ENCODE measurements at regions not wholly inside any gene's neighbourhood (a gene's known extent, or its start where the extent isn't known, plus 50 kb on each side); places are given as distances from the start of the nearest gene placed in this dataset.

- Histone ChIP-seq H3K4me3 (no peak overlapping the region), H3K36me3 (no peaks in the 10 kb centered on the region), H3K9me3 (replicated peaks) (no peaks in the 10 kb centered on the region), H3K27me3 (ENCODE audit: low read depth) (no peaks in the 10 kb centered on the region), H3K4me1 (no peaks in the 10 kb centered on the region), H3K27ac (replicated peaks) (no peak overlapping the region)
- intact Hi-C loops (cut with micrococcal nuclease) = no loop called here
- no peak for DNase-seq
- TF ChIP-seq, protein P1, sequence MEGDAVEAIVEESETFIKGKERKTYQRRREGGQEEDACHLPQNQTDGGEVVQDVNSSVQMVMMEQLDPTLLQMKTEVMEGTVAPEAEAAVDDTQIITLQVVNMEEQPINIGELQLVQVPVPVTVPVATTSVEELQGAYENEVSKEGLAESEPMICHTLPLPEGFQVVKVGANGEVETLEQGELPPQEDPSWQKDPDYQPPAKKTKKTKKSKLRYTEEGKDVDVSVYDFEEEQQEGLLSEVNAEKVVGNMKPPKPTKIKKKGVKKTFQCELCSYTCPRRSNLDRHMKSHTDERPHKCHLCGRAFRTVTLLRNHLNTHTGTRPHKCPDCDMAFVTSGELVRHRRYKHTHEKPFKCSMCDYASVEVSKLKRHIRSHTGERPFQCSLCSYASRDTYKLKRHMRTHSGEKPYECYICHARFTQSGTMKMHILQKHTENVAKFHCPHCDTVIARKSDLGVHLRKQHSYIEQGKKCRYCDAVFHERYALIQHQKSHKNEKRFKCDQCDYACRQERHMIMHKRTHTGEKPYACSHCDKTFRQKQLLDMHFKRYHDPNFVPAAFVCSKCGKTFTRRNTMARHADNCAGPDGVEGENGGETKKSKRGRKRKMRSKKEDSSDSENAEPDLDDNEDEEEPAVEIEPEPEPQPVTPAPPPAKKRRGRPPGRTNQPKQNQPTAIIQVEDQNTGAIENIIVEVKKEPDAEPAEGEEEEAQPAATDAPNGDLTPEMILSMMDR (IDR thresholded peaks at IDR 0.05; ENCODE audit: borderline replicate concordance) = no peak
These were observed 921.9 kb upstream of the EYS start for GRCh38 chr6:66628917-66629316.

DNA sequence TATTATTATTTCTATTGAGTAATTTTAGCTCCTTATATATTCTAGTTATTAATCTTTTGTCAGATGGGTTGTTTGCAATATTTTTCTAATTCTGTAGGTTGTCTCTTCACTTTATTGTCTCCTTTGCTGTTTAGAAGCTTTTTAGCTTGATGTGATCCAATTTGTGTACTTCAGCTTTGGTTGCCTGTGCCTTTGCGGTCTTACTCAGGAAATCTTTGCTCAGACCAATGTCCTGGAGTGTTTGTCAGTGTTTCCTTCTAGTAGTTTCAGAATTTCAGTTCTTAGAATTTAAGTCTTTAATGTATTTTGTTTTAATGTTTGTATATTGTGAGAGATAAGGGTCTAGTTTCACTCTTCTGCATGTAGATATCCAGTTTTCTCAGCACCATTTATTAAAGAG is 916.0 kb upstream of the EYS start:
- DNase-seq = no peak
- H3K27ac ChIP-seq (replicated peaks) = no peak overlapping the region
- no peaks in the 10 kb centered on the region for H3K36me3 ChIP-seq
- H3K9me3 ChIP-seq (replicated peaks) = peaks cover 10% of the 10 kb centered on the region
- no peak overlapping the region for H3K4me3 ChIP-seq
- intact Hi-C loops (cut with micrococcal nuclease) = no loop called here
- TF ChIP-seq, protein P1 (IDR thresholded peaks at IDR 0.05; ENCODE audit: borderline replicate concordance) = no peak
- no peaks in the 10 kb centered on the region for H3K4me1 ChIP-seq
- no peaks in the 10 kb centered on the region for H3K27me3 ChIP-seq (ENCODE audit: low read depth)

GRCh38 chr6:66605971-66606370 is 898.9 kb upstream of the EYS start:
- intact Hi-C loops (cut with micrococcal nuclease) = no loop called here
- DNase-seq = no peak
- H3K9me3 ChIP-seq (replicated peaks) = peaks cover 12% of the 10 kb centered on the region
- no peaks in the 10 kb centered on the region for H3K4me1 ChIP-seq
- H3K27me3 ChIP-seq (ENCODE audit: low read depth) = no peaks in the 10 kb centered on the region
- no peak overlapping the region for H3K4me3 ChIP-seq
- no peaks in the 10 kb centered on the region for H3K36me3 ChIP-seq
- H3K27ac ChIP-seq (replicated peaks) = no peak overlapping the region
- TF ChIP-seq, protein P1 (IDR thresholded peaks at IDR 0.05; ENCODE audit: borderline replicate concordance) = no peak

GRCh38 chr6:66605011-66605410 is 898.0 kb upstream of the EYS start:
- intact Hi-C loops (cut with micrococcal nuclease) = no loop called here
- peaks cover 9% of the 10 kb centered on the region for H3K9me3 ChIP-seq (replicated peaks)
- H3K36me3 ChIP-seq = no peaks in the 10 kb centered on the region
- DNase-seq = no peak
- no peaks in the 10 kb centered on the region for H3K4me1 ChIP-seq
- no peaks in the 10 kb centered on the region for H3K27me3 ChIP-seq (ENCODE audit: low read depth)
- TF ChIP-seq, protein P1 (IDR thresholded peaks at IDR 0.05; ENCODE audit: borderline replicate concordance) = no peak
- H3K27ac ChIP-seq (replicated peaks) = no peak overlapping the region
- no peak overlapping the region for H3K4me3 ChIP-seq

- TF ChIP-seq, protein P1 (IDR thresholded peaks at IDR 0.05; ENCODE audit: borderline replicate concordance) = no peak
- intact Hi-C loops (cut with micrococcal nuclease) = no loop called here
- Histone ChIP-seq H3K4me1 (no peaks in the 10 kb centered on the region), H3K9me3 (replicated peaks) (peaks cover 27% of the 10 kb centered on the region), H3K4me3 (no peak overlapping the region), H3K27ac (replicated peaks) (no peak overlapping the region), H3K27me3 (ENCODE audit: low read depth) (no peaks in the 10 kb centered on the region), H3K36me3 (no peaks in the 10 kb centered on the region)
- DNase-seq = no peak
These were observed 892.5 kb upstream of the EYS start for GRCh38 chr6:66599541-66599940.

- no peaks in the 10 kb centered on the region for H3K4me1 ChIP-seq
- intact Hi-C loops (cut with micrococcal nuclease) = no loop called here
- no peak for DNase-seq
- no peak overlapping the region for H3K27ac ChIP-seq (replicated peaks)
- H3K27me3 ChIP-seq (ENCODE audit: low read depth) = no peaks in the 10 kb centered on the region
- TF ChIP-seq, protein P1 (IDR thresholded peaks at IDR 0.05; ENCODE audit: borderline replicate concordance) = no peak
- H3K9me3 ChIP-seq (replicated peaks) = no peaks in the 10 kb centered on the region
- no peak overlapping the region for H3K4me3 ChIP-seq
- no peaks in the 10 kb centered on the region for H3K36me3 ChIP-seq
These were observed 871.3 kb upstream of the EYS start for GRCh38 chr6:66578362-66578761.

Data from left ventricle myocardium inferior (tissue), 1 donor.